Progenitor cell of endocrine pancreas (in vitro differentiated cells): ENCODE measurements at regions not wholly inside any gene's neighbourhood (a gene's known extent, or its start where the extent isn't known, plus 50 kb on each side); places are given as distances from the start of the nearest gene placed in this dataset.

Source experiments
- DNase-seq: peaks from one replicate; pipeline ENCODE4 v3.0.0; 2021; ENCODE audit warnings: low spot score; ENCODE audit not compliant: unreplicated experiment
- H3K27ac Mint-ChIP-seq: 2 replicates; pipeline ENCODE4 v1.8.0; 2021; ENCODE audit warnings: mild to moderate bottlenecking, moderate library complexity, mixed read lengths
- H3K27me3 Mint-ChIP-seq: 2 replicates; pipeline ENCODE4 v1.8.0; 2021; ENCODE audit warnings: mixed read lengths
- H3K36me3 Mint-ChIP-seq: 2 replicates; pipeline ENCODE4 v1.8.0; 2022; ENCODE audit warnings: mixed read lengths; ENCODE audit not compliant: insufficient read depth
- H3K4me1 Mint-ChIP-seq: 2 replicates; pipeline ENCODE4 v1.8.0; 2021; ENCODE audit warnings: low read depth, mixed read lengths
- H3K4me3 Mint-ChIP-seq: 2 replicates; pipeline ENCODE4 v1.8.0; 2021; ENCODE audit warnings: low read depth, mild to moderate bottlenecking, moderate library complexity, mixed read lengths
- H3K9me3 Mint-ChIP-seq: 2 replicates; pipeline ENCODE4 v1.8.0; 2021; ENCODE audit warnings: low read depth, mixed read lengths
- CTCF ChIP-seq: fragments of 200-600 bp; sonication (generic); IDR thresholded peaks from one replicate; pipeline ENCODE4 v1.5.0; 2021; ENCODE audit warnings: antibody characterized with exemption, mild to moderate bottlenecking; ENCODE audit not compliant: unreplicated experiment

- H3K27me3 Mint-ChIP-seq = peaks cover 20% of the 10 kb centered on the region
- DNase-seq = no peak
- no peak for TF ChIP-seq CTCF
- no peak overlapping the region for H3K27ac Mint-ChIP-seq
- peaks cover 3% of the 10 kb centered on the region for H3K4me1 Mint-ChIP-seq
- no peaks in the 10 kb centered on the region for H3K9me3 Mint-ChIP-seq
- H3K36me3 Mint-ChIP-seq = no peaks in the 10 kb centered on the region
- H3K4me3 Mint-ChIP-seq = no peak overlapping the region
These were observed 137.8 kb upstream of the PPP2R2D start for GRCh38 chr10:131762789-131763696.

GRCh38 chr10:131764929-131765328, 135.9 kb upstream of the PPP2R2D start:
- no peak for TF ChIP-seq CTCF
- H3K27ac Mint-ChIP-seq = no peak overlapping the region
- no peaks in the 10 kb centered on the region for H3K9me3 Mint-ChIP-seq
- no peaks in the 10 kb centered on the region for H3K36me3 Mint-ChIP-seq
- no peak overlapping the region for H3K4me3 Mint-ChIP-seq
- DNase-seq = no peak
- no peaks in the 10 kb centered on the region for H3K4me1 Mint-ChIP-seq
- H3K27me3 Mint-ChIP-seq = peaks cover 20% of the 10 kb centered on the region

GRCh38 chr10:131766096-131766495, 134.7 kb upstream of the PPP2R2D start:
- Mint-ChIP-seq H3K4me1 (no peaks in the 10 kb centered on the region), H3K27me3 (peaks cover 18% of the 10 kb centered on the region), H3K9me3 (no peaks in the 10 kb centered on the region), H3K36me3 (no peaks in the 10 kb centered on the region), H3K27ac (no peak overlapping the region), H3K4me3 (no peak overlapping the region)
- TF ChIP-seq CTCF = no peak
- no peak for DNase-seq

DNA sequence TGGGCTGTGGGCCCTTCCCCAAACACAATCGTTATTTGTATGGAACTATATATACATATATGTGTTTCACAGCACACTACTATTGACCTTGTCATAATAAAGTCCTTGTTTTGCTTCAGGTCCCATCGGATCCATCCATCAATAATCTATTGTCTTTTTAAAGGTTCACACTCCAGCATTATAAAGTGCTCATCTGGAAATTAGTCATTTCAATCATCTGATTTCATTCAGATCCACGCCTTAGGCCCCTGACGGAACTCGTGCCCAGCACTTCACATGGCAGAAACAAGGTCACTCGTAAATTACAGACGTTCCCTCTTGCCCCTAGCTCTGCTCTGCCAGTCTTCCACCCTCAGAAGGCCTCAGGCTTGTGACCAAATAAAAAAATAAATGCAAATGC, 133.1 kb upstream of the PPP2R2D start:
- TF ChIP-seq CTCF = no peak
- Mint-ChIP-seq H3K36me3 (no peaks in the 10 kb centered on the region), H3K9me3 (no peaks in the 10 kb centered on the region), H3K4me1 (no peaks in the 10 kb centered on the region), H3K27ac (no peak overlapping the region), H3K27me3 (peaks cover 12% of the 10 kb centered on the region), H3K4me3 (no peak overlapping the region)
- DNase-seq = no peak

- no peak overlapping the region for H3K4me3 Mint-ChIP-seq
- no peaks in the 10 kb centered on the region for H3K4me1 Mint-ChIP-seq
- H3K27ac Mint-ChIP-seq = no peak overlapping the region
- TF ChIP-seq CTCF = no peak
- DNase-seq = no peak
- no peaks in the 10 kb centered on the region for H3K36me3 Mint-ChIP-seq
- H3K27me3 Mint-ChIP-seq = peaks cover 14% of the 10 kb centered on the region
- H3K9me3 Mint-ChIP-seq = no peaks in the 10 kb centered on the region
These were observed 131.0 kb upstream of the PPP2R2D start for GRCh38 chr10:131769571-131770410.
